HepG2 (cell line): ENCODE measurements at regions not wholly inside any gene's neighbourhood (a gene's known extent, or its start where the extent isn't known, plus 50 kb on each side); places are given as distances from the start of the nearest gene placed in this dataset.

Experiments used
- ATAC-seq: fragments of 200-7000 bp; cut with Tn5 transposase; 3 replicates; pipeline ENCODE4 v1.9.1; 2020; ENCODE audit warnings: mild to moderate bottlenecking, moderate library complexity
- BruUV-seq: library from RNA; stranded (reverse); fragments of 400-500 nt; replicated peaks from 2 replicates; lab custom pipeline; 2021; lab: Mats Ljungman, UMichigan
- CTCF ChIA-PET: fragments of 300-600 bp; formaldehyde crosslinking; extraction: SDS; loops from one replicate; lab custom pipeline; 2021; ENCODE audit warnings: low total read pairs, inconsistent platforms, low intra/inter-chr PET ratio; lab: Yijun Ruan, JAX
- POLR2A ChIA-PET: fragments of 350-600 bp; sonication (Branson Sonifier 250); formaldehyde crosslinking; loops from one replicate; lab custom pipeline; 2020; ENCODE audit warnings: antibody characterized with exemption, inconsistent platforms; lab: Yijun Ruan, JAX
- DNase-seq: peaks from one replicate; pipeline ENCODE4 v3.0.0-alpha.2; 2015; ENCODE audit warnings: low spot score
- FAIRE-seq: peaks from 3 replicates; lab custom pipeline; 2011; peaks lifted over from hg19 to GRCh38; lab: Jason Lieb, UNC
- H2AFZ ChIP-seq: one replicate; pipeline ENCODE4 v1.6.1; 2011; ENCODE audit warnings: low read length, inconsistent platforms
- H3K27ac ChIP-seq: fragments of 300-600 bp; 3 replicates; pipeline ENCODE4 v1.8.0; 2011; ENCODE audit warnings: mixed run types, mild to moderate bottlenecking, mixed read lengths, low read length, inconsistent platforms; ENCODE audit not compliant: insufficient read depth; ENCODE audit errors: extremely low read length
- H3K27me3 ChIP-seq, 2 experiments: fragments of 200-600 bp in 1 of 2; 2 replicates in 1 of 2; 3 replicates in 1 of 2; pipeline versions ENCODE4 v1.6.0 to v1.8.0; 2011; ENCODE audit warnings: low read length in 2 of 2, mild to moderate bottlenecking in 2 of 2, moderate library complexity in 2 of 2, inconsistent platforms in 1 of 2; ENCODE audit not compliant: insufficient read depth in 2 of 2, control insufficient read depth in 1 of 2
- H3K36me3 ChIP-seq, 2 experiments: fragments of 200-600 bp in 1 of 2; replicated peaks in 1 of 2; 2 replicates in 1 of 2; 3 replicates in 1 of 2; pipeline versions ENCODE4 v1.5.1 to v1.8.0; 2011; ENCODE audit warnings: low read length in 2 of 2, inconsistent platforms in 1 of 2; ENCODE audit not compliant: insufficient read depth in 2 of 2, control insufficient read depth in 1 of 2
- H3K4me1 ChIP-seq: 2 replicates; pipeline ENCODE4 v1.5.1; 2012; ENCODE audit warnings: low read length, inconsistent platforms; ENCODE audit not compliant: insufficient read depth
- H3K4me2 ChIP-seq: 2 replicates; pipeline ENCODE4 v1.6.0; 2011; ENCODE audit warnings: low read depth, low read length, inconsistent platforms
- H3K4me3 ChIP-seq, 3 experiments: fragments of 200-600 bp in 1 of 3; sonication (generic), shearing (Covaris generic) in 1 of 3; replicated peaks in 1 of 3; 2 replicates each; pipeline ENCODE4 v1.5.1; 2011 to 2016; ENCODE audit warnings: low read length in 3 of 3, inconsistent platforms in 2 of 3, low read depth in 2 of 3, mild to moderate bottlenecking in 2 of 3, control low read depth in 1 of 3, mixed read lengths in 1 of 3; ENCODE audit not compliant: insufficient read depth in 1 of 3
- H3K79me2 ChIP-seq: one replicate; pipeline ENCODE4 v1.6.1; 2011; ENCODE audit warnings: low read length, inconsistent platforms; ENCODE audit not compliant: insufficient read depth
- H3K9ac ChIP-seq: 2 replicates; pipeline ENCODE4 v1.6.0; 2011; ENCODE audit warnings: mild to moderate bottlenecking, low read depth, low read length, inconsistent platforms; ENCODE audit not compliant: insufficient read depth
- H3K9me3 ChIP-seq: 2 replicates; pipeline ENCODE4 v1.5.1; 2012; ENCODE audit warnings: mild to moderate bottlenecking, low read length
- H4K20me1 ChIP-seq: 2 replicates; pipeline ENCODE4 v1.6.0; 2011; ENCODE audit warnings: inconsistent platforms, mild to moderate bottlenecking, low read length, moderate library complexity; ENCODE audit not compliant: insufficient read depth
- KLF16 ChIP-seq, 2 experiments: sonication (generic) in 1 of 2; formaldehyde crosslinking in 1 of 2; IDR thresholded peaks; 2 replicates each; pipeline versions ENCODE4 v1.6.1 to v1.8.0; 2016 to 2023; ENCODE audit warnings: missing genetic modification reagents in 2 of 2, missing compliant biosample characterization in 1 of 2
- MATR3 ChIP-seq: sonication (generic); formaldehyde crosslinking; IDR thresholded peaks from 2 replicates; pipeline ENCODE4 v1.4.0; 2020; ENCODE audit warnings: missing genetic modification reagents
- NFKB2 ChIP-seq: sonication (generic); formaldehyde crosslinking; IDR thresholded peaks from 2 replicates; pipeline ENCODE4 v1.4.0; 2020; ENCODE audit warnings: missing genetic modification reagents, borderline replicate concordance
- NR2F2 ChIP-seq: IDR thresholded peaks from 2 replicates; pipeline ENCODE4 v1.6.1; 2012; ENCODE audit warnings: low read depth, inconsistent platforms, borderline replicate concordance
- SIX1 ChIP-seq: sonication (generic); formaldehyde crosslinking; IDR thresholded peaks from 2 replicates; pipeline ENCODE4 v1.4.0; 2020; ENCODE audit warnings: missing genetic modification reagents, borderline replicate concordance
- SNAPC4 ChIP-seq: sonication (generic); formaldehyde crosslinking; IDR thresholded peaks from 2 replicates; pipeline ENCODE4 v1.4.0; 2020; ENCODE audit warnings: mild to moderate bottlenecking, missing genetic modification reagents
- ZNF550 ChIP-seq: sonication (generic); formaldehyde crosslinking; IDR thresholded peaks from 2 replicates; pipeline ENCODE4 v1.4.0; 2020; ENCODE audit warnings: mild to moderate bottlenecking, missing genetic modification reagents, borderline replicate concordance
- ZNF670 ChIP-seq: sonication (generic); formaldehyde crosslinking; IDR thresholded peaks from 2 replicates; pipeline ENCODE4 v1.8.0; 2022; ENCODE audit warnings: mild to moderate bottlenecking, missing genetic modification reagents, borderline replicate concordance
- ZNF709 ChIP-seq: sonication (generic); formaldehyde crosslinking; IDR thresholded peaks from 2 replicates; pipeline ENCODE4 v1.5.0; 2020; ENCODE audit warnings: mild to moderate bottlenecking, missing genetic modification reagents
- WGBS: methylation state at CpG from one replicate; pipeline ENCODE4 v1.1.6; 2017; ENCODE audit warnings: low lambda C conversion rate; 5-methylcytosine and 5-hydroxymethylcytosine counted together
- in situ Hi-C: cut with HindIII; loops from 2 replicates; pipeline ENCODE4 v1.10.0; 2017; ENCODE audit warnings: low pct_unique_long_range_greater_than_20kb; ENCODE audit not compliant: extremely low pct_ligation_motif_present
- intact Hi-C: fragments of 100-400 bp; cut with micrococcal nuclease; formaldehyde crosslinking; loops from one replicate; pipeline ENCODE4 v1.10.0; 2022; ENCODE audit not compliant: unreplicated experiment
- TF ChIP-seq, protein P1 (sequence below): sonication (generic); formaldehyde crosslinking; IDR thresholded peaks from 2 replicates; pipeline ENCODE4 v1.4.0; 2020; ENCODE audit warnings: missing genetic modification reagents

DNA sequence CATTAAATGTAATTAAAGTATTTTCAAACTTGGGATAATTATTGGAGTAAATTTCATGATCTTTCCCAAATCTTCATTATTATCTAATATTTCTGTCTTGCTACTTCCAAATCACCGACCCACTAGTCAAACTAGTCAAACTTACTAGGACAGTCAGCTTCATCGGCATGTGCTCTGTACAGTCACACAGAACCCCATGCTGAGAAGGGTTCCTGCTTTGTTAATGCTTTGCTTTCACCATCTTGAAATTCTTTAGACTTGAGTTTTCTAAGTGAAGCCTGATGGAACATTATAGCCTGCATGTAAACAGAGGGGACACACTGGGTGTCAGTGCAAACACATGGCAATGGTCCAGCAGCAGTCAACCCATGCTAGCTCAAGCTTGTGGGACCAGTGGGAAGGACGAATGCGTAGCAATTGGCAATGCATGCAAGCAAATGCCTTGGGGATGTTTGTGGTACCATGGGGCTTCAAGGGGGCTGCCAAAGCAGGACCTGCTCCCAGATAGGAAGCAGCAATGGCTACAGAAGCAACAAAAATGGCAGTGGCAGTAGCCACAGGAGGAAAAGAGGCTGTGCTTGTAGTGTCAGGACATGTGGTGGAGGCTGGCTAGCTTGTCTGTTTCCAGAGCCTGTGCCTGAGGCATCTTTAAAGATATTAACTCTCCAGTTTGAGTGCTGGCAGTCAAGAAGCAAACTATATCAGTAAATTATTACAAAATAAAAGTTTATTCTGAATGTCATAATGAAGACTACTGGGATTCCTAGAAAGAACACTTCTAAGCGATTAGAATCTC, 441.1 kb upstream of the SEMA3D start:
- Histone ChIP-seq H3K27me3 (no peaks in the 10 kb centered on the region), H3K9me3 (no peaks in the 10 kb centered on the region), H3K79me2 (no peaks in the 10 kb centered on the region), H3K4me3 (no peak overlapping the region), H2AFZ (no peak overlapping the region), H3K9ac (no peak overlapping the region), H3K4me2 (no peak overlapping the region), H3K36me3 (no peaks in the 10 kb centered on the region), H3K4me1 (no peaks in the 10 kb centered on the region; the same call in 1 of the 2 replicates), H4K20me1 (no peaks in the 10 kb centered on the region), H3K27ac (no peak overlapping the region)
- TF ChIP-seq, protein P1, sequence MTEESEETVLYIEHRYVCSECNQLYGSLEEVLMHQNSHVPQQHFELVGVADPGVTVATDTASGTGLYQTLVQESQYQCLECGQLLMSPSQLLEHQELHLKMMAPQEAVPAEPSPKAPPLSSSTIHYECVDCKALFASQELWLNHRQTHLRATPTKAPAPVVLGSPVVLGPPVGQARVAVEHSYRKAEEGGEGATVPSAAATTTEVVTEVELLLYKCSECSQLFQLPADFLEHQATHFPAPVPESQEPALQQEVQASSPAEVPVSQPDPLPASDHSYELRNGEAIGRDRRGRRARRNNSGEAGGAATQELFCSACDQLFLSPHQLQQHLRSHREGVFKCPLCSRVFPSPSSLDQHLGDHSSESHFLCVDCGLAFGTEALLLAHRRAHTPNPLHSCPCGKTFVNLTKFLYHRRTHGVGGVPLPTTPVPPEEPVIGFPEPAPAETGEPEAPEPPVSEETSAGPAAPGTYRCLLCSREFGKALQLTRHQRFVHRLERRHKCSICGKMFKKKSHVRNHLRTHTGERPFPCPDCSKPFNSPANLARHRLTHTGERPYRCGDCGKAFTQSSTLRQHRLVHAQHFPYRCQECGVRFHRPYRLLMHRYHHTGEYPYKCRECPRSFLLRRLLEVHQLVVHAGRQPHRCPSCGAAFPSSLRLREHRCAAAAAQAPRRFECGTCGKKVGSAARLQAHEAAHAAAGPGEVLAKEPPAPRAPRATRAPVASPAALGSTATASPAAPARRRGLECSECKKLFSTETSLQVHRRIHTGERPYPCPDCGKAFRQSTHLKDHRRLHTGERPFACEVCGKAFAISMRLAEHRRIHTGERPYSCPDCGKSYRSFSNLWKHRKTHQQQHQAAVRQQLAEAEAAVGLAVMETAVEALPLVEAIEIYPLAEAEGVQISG, result no peak
- no peak for TF ChIP-seq SIX1 (CRISPR knock-in tag)
- TF ChIP-seq SNAPC4 (CRISPR knock-in tag), result no peak
- TF ChIP-seq NR2F2, result no peak
- no peak for TF ChIP-seq KLF16 (CRISPR knock-in tag; IDR thresholded peaks at IDR 0.05)
- TF ChIP-seq MATR3, result no peak
- TF ChIP-seq ZNF670 (CRISPR knock-in tag), result no peak
- no peak for TF ChIP-seq ZNF550
- no peak for TF ChIP-seq NFKB2
- no peak for TF ChIP-seq ZNF709 (CRISPR knock-in tag)
- DNase-seq (no peak), FAIRE-seq (no peak), ATAC-seq (no peak)
- ChIA-PET CTCF (no interaction called here), POLR2A (no interaction called here)
- WGBS, result 4% methylated on average over 5 of the region's 5 CpGs
- intact Hi-C loops (no loop called here), in situ Hi-C loops (no loop called here)
- BruUV-seq, result no TSS peak
